Upper lobe of left lung (tissue), 6 donors: ENCODE measurements at regions not wholly inside any gene's neighbourhood (a gene's known extent, or its start where the extent isn't known, plus 50 kb on each side); places are given as distances from the start of the nearest gene placed in this dataset.

Source experiments
- ATAC-seq, 2 donors: fragments of 200-7000 bp; cut with Tn5 transposase; one replicate each; pipeline ENCODE4 v1.9.1; 2022; ENCODE audit warnings: mild to moderate bottlenecking in 2 of 2, moderate library complexity in 2 of 2; ENCODE audit not compliant: low FRiP score in 2 of 2
- DNase-seq, 2 donors: peaks; one replicate each; pipeline ENCODE4 v3.0.0-alpha.2; 2019 to 2020
- H3K27ac ChIP-seq, 4 donors: fragments of 200-600 bp; sonication (generic); one replicate each; pipeline ENCODE4 v1.5.1; 2016 to 2019
- H3K27me3 ChIP-seq, 4 donors: fragments of 200-600 bp; sonication (generic); one replicate each; pipeline ENCODE4 v1.5.1; 2017 to 2019
- H3K36me3 ChIP-seq, 4 donors: fragments of 200-600 bp; sonication (generic); one replicate each; pipeline ENCODE4 v1.5.1; 2016 to 2019
- H3K4me1 ChIP-seq, 4 donors: fragments of 200-600 bp; sonication (generic); one replicate each; pipeline ENCODE4 v1.5.1; 2018 to 2019
- H3K4me3 ChIP-seq, 4 donors: fragments of 200-600 bp; sonication (generic); one replicate each; pipeline ENCODE4 v1.5.1; 2017 to 2019; ENCODE audit warnings: mild to moderate bottlenecking in 2 of 4, moderate library complexity in 1 of 4
- H3K9me3 ChIP-seq, 4 donors: fragments of 200-600 bp; sonication (generic); one replicate each; pipeline ENCODE4 v1.5.1; 2018 to 2019
- EP300 ChIP-seq, 4 donors: sonication (generic); formaldehyde crosslinking; IDR thresholded peaks; one replicate each; pipeline ENCODE4 v1.5.1; 2017; ENCODE audit warnings: antibody characterized with exemption in 4 of 4, control low read depth in 2 of 4
- POLR2A ChIP-seq, 4 donors: fragments of 450-650 bp; IDR thresholded peaks; one replicate each; pipeline ENCODE4 v1.5.1; 2016 to 2017; ENCODE audit warnings: antibody characterized with exemption in 4 of 4, mild to moderate bottlenecking in 2 of 4
- POLR2AphosphoS5 ChIP-seq, 2 donors: sonication (generic); formaldehyde crosslinking; IDR thresholded peaks; one replicate each; pipeline ENCODE4 v1.5.1; 2017; ENCODE audit warnings: antibody characterized with exemption in 2 of 2
- WGBS, 2 donors: methylation state at CpG; one replicate each; pipeline ENCODE4 v1.1.5; 2017 to 2018; 5-methylcytosine and 5-hydroxymethylcytosine counted together
- TF ChIP-seq, protein P1 (sequence below), 6 experiments: fragments of 450-650 bp in 4 of 6; fragments of 200-600 bp in 2 of 6; sonication (generic) in 2 of 6; IDR thresholded peaks; one replicate each; pipeline ENCODE4 v1.5.1; 2016 to 2019; ENCODE audit warnings: antibody characterized with exemption in 6 of 6
- donor health status: DM: no; HTN: no; CAD: no; lungs with moderate emphysema.
- donor health status: DM: no; HTN: yes; CAD: no; lungs with severe emphysema.

DNA sequence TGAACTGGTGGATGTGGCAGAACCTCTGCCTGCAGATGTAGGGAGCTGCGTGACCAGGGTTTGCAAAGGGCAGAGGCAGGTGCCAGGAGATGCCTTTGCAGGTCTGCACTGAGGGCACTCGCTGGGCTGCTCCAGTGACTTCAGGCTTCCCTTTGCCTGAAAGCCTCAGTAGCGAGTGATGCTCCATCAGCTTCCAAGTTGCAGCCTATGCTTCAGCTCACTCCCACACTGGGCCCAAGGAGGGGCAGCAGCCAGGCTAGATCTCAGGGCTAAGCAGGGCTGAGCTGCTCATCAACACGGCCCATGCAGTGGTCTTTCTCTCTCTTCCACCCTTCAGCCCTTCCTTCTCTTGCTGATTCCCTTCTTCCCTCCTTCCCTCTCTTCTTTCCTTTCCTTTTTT, 78.3 kb upstream of the RGMA start:
- Histone ChIP-seq H3K27ac (no peak overlapping the region), H3K4me3 (no peak overlapping the region), H3K36me3 (no peaks in the 10 kb centered on the region), H3K9me3 (no peaks in the 10 kb centered on the region), H3K27me3 (no peaks in the 10 kb centered on the region), H3K4me1 (no peaks in the 10 kb centered on the region)
- TF ChIP-seq, protein P1, sequence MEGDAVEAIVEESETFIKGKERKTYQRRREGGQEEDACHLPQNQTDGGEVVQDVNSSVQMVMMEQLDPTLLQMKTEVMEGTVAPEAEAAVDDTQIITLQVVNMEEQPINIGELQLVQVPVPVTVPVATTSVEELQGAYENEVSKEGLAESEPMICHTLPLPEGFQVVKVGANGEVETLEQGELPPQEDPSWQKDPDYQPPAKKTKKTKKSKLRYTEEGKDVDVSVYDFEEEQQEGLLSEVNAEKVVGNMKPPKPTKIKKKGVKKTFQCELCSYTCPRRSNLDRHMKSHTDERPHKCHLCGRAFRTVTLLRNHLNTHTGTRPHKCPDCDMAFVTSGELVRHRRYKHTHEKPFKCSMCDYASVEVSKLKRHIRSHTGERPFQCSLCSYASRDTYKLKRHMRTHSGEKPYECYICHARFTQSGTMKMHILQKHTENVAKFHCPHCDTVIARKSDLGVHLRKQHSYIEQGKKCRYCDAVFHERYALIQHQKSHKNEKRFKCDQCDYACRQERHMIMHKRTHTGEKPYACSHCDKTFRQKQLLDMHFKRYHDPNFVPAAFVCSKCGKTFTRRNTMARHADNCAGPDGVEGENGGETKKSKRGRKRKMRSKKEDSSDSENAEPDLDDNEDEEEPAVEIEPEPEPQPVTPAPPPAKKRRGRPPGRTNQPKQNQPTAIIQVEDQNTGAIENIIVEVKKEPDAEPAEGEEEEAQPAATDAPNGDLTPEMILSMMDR (IDR thresholded peaks at IDR 0.05): no peak
- TF ChIP-seq POLR2AphosphoS5 (IDR thresholded peaks at IDR 0.05) (no peak), POLR2A (IDR thresholded peaks at IDR 0.05) (no peak), EP300 (IDR thresholded peaks at IDR 0.05) (no peak)
- peak in 1 of 2 donors; percentile 55 for ATAC-seq
- no peak for DNase-seq
- 77% methylated on average over 3 to 4 of the region's 4 CpGs for WGBS, 2 donors

DNA sequence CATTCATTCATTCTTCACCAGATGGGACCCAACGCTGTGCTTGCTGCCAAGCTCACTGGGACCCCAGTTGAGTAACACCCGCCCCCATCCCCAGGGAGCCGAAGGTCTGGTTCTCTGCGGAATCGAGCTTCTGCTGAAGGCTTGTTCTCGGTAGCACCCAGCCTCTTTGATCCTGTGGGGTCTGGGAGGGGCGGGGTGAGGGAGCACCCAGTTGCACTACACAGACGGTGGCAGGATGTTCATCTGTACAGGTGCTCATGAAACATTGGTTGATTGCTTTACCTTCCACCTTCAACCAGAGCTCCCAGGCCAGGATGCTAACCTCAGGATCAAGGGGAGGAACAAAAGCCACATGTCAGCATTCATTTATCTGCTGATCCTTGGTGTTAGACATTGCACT, 77.7 kb upstream of the RGMA start:
- WGBS, 2 donors: 56 to 83% methylated on average over 1 to 8 of the region's 8 CpGs
- no peak for ATAC-seq
- no peaks in the 10 kb centered on the region for H3K27me3 ChIP-seq

DNA sequence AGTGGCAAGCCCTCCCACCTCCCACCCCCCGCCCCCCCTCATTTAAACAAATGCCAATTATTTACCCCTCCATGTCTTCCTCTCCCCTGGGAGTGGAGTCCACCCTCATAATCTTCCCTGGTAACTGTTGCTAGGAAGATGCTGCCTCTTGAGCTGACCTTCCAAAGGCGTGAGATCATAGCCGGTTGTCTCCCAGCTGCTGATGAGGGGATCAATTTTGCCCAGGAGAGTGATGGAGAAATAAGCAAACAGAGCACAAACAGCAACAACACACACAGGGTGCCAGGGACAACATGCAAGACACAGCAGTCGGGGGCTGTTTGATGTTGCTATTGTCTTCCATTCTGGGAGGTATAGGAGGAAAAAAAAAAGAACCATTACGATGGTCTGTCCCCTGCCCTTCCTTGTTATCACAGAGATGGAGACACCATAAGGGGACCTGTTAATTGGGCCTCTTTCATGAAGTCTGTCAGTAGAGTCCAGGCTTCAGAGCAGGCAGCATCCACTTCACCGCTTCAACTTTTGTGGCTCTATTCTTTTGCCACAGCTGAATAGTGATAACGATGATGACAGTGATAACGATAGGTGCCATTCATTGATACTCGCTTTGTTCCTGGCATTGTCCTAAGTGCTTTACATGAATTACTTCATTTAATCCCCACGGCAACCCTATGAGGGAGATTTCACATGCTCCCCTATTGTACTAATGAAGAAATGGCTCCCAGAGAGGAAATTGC, 76.9 kb upstream of the RGMA start:
- whole genome bisulfite sequencing, 2 donors: 70 to 75% methylated on average over 10 of the region's 10 CpGs
- Histone ChIP-seq H3K9me3 (no peaks in the 10 kb centered on the region), H3K4me1 (no peaks in the 10 kb centered on the region), H3K27ac (no peak overlapping the region), H3K36me3 (no peaks in the 10 kb centered on the region), H3K4me3 (no peak overlapping the region), H3K27me3 (no peaks in the 10 kb centered on the region)
- ATAC-seq (no peak), DNase-seq (no peak)
- TF ChIP-seq POLR2AphosphoS5 (IDR thresholded peaks at IDR 0.05) (no peak), POLR2A (IDR thresholded peaks at IDR 0.05) (no peak), EP300 (IDR thresholded peaks at IDR 0.05) (no peak)
- TF ChIP-seq, protein P1 (IDR thresholded peaks at IDR 0.05): no peak

More for the DNA sequence above, 77.7 kb upstream of the RGMA start:
- no peaks in the 10 kb centered on the region for H3K9me3 ChIP-seq
- H3K4me1 ChIP-seq: no peaks in the 10 kb centered on the region
- no peak overlapping the region for H3K4me3 ChIP-seq
- no peak for DNase-seq
- H3K27ac ChIP-seq: no peak overlapping the region
- no peaks in the 10 kb centered on the region for H3K36me3 ChIP-seq
- no peak for TF ChIP-seq POLR2AphosphoS5 (IDR thresholded peaks at IDR 0.05)
- TF ChIP-seq, protein P1 (IDR thresholded peaks at IDR 0.05): no peak
- TF ChIP-seq EP300 (IDR thresholded peaks at IDR 0.05): no peak
- TF ChIP-seq POLR2A (IDR thresholded peaks at IDR 0.05): no peak

DNA sequence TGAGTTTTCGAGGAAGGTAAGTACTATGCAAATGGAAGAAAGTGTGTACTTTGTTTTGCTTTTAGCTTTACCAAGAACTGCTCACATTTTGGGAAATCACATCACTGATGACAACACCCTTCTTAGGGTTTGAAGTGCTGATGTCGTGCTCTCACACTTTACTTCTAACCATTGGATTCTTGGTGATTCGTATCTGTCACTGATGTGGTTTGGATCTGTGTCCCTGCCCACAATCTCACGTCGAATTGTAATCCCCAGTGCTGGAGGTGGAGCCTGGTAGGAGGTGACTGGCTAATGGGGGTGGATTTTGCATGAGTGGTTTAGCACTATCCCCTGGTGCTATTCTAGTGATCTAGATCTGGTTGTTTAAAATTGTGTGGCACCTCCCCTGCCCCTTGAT, 75.4 kb upstream of the RGMA start:
- Histone ChIP-seq H3K4me1 (no peaks in the 10 kb centered on the region), H3K9me3 (no peaks in the 10 kb centered on the region), H3K36me3 (no peaks in the 10 kb centered on the region), H3K4me3 (no peak overlapping the region), H3K27ac (no peak overlapping the region), H3K27me3 (no peaks in the 10 kb centered on the region)
- no peak for DNase-seq
- no peak for TF ChIP-seq POLR2AphosphoS5 (IDR thresholded peaks at IDR 0.05)
- no peak for TF ChIP-seq POLR2A (IDR thresholded peaks at IDR 0.05)
- no peak for ATAC-seq
- WGBS, 2 donors: 43 to 56% methylated on average over 5 of the region's 5 CpGs

DNA sequence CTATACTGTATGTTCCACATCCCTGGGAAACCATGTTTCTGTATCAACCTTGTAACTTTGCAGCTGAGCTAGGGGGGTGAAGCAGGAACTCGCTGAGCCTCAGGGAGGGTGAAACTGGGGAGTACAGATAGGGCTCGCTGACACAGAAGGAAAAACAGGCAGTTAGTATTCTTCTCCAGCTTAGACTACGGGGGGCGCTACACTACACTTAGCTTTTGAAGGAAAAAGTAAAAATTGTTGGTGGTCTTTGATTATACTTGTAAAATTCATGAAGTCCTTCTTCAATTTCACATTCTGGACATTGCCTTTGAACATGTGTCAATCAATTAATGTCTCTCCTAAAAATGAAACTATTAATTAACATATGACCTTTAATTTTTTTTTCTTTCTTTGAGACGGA, 73.5 kb upstream of the RGMA start:
- no peaks in the 10 kb centered on the region for H3K9me3 ChIP-seq
- ATAC-seq (no peak), DNase-seq (no peak)
- no peak overlapping the region for H3K4me3 ChIP-seq
- WGBS, 2 donors: 84 to 88% methylated on average over 5 of the region's 5 CpGs
- TF ChIP-seq POLR2A (IDR thresholded peaks at IDR 0.05) (no peak), POLR2AphosphoS5 (IDR thresholded peaks at IDR 0.05) (no peak), EP300 (IDR thresholded peaks at IDR 0.05) (no peak)
- TF ChIP-seq, protein P1 (IDR thresholded peaks at IDR 0.05): no peak
- no peaks in the 10 kb centered on the region for H3K36me3 ChIP-seq
- no peaks in the 10 kb centered on the region for H3K27me3 ChIP-seq
- no peaks in the 10 kb centered on the region for H3K4me1 ChIP-seq
- no peak overlapping the region for H3K27ac ChIP-seq
